Smooth muscle cell (in vitro differentiated cells): ENCODE measurements at regions not wholly inside any gene's neighbourhood (a gene's known extent, or its start where the extent isn't known, plus 50 kb on each side); places are given as distances from the start of the nearest gene placed in this dataset.
A peak's percentile ranks its signal among the peaks of the same experiment; 100 is the strongest.

ENCODE experiments used
- DNase-seq: peaks from one replicate; lab custom pipeline; 2025; ENCODE audit not compliant: unreplicated experiment; lab: John Stamatoyannopoulos, UW
- H2AFZ ChIP-seq: fragments of 200-600 bp; sonication (generic); 2 replicates; pipeline ENCODE4 v1.6.0; 2016; ENCODE audit warnings: antibody characterized with exemption, low read depth, mild to moderate bottlenecking
- H3F3A ChIP-seq: fragments of 200-600 bp; sonication (generic); 2 replicates; pipeline ENCODE4 v1.6.0; 2017; ENCODE audit warnings: antibody characterized with exemption, low read depth
- H3K27ac ChIP-seq: fragments of 200-600 bp; sonication (generic); 2 replicates; pipeline ENCODE4 v1.5.1; 2016; ENCODE audit warnings: low read depth, mild to moderate bottlenecking
- H3K27me3 ChIP-seq: fragments of 200-600 bp; sonication (generic); 2 replicates; pipeline ENCODE4 v1.6.1; 2016; ENCODE audit warnings: low read depth, mild to moderate bottlenecking
- H3K36me3 ChIP-seq: fragments of 200-600 bp; sonication (generic); 2 replicates; pipeline ENCODE4 v1.5.1; 2016; ENCODE audit warnings: low read depth
- H3K4me1 ChIP-seq: fragments of 200-600 bp; sonication (generic); 2 replicates; pipeline ENCODE4 v1.5.1; 2016; ENCODE audit warnings: low read depth
- H3K4me2 ChIP-seq: fragments of 200-600 bp; sonication (generic); 2 replicates; pipeline ENCODE4 v1.6.0; 2016; ENCODE audit warnings: mild to moderate bottlenecking
- H3K4me3 ChIP-seq: fragments of 200-600 bp; sonication (generic); 2 replicates; pipeline ENCODE4 v1.5.1; 2016; ENCODE audit warnings: mild to moderate bottlenecking
- H3K79me2 ChIP-seq: fragments of 200-600 bp; sonication (generic); 2 replicates; pipeline ENCODE4 v1.6.0; 2016; ENCODE audit warnings: low read depth, mild to moderate bottlenecking
- H3K9ac ChIP-seq: fragments of 200-600 bp; sonication (generic); 2 replicates; pipeline ENCODE4 v1.6.0; 2016; ENCODE audit warnings: low read depth
- H3K9me3 ChIP-seq: fragments of 200-600 bp; sonication (generic); replicated peaks from 2 replicates; pipeline ENCODE4 v1.5.1; 2016; ENCODE audit warnings: low read depth
- H4K20me1 ChIP-seq: fragments of 200-600 bp; sonication (generic); 2 replicates; pipeline ENCODE4 v1.6.0; 2016; ENCODE audit warnings: low read depth
- WGBS: methylation state at CpG from one replicate; pipeline ENCODE4 v1.1.7; 2016; ENCODE audit warnings: low lambda C conversion rate; 5-methylcytosine and 5-hydroxymethylcytosine counted together
- TF ChIP-seq, protein P1 (sequence below): fragments of 200-600 bp; sonication (generic); IDR thresholded peaks from 2 replicates; pipeline ENCODE4 v1.5.1; 2017; ENCODE audit warnings: borderline replicate concordance, mild to moderate bottlenecking, antibody characterized with exemption; ENCODE audit not compliant: insufficient read depth, poor library complexity, severe bottlenecking

DNA sequence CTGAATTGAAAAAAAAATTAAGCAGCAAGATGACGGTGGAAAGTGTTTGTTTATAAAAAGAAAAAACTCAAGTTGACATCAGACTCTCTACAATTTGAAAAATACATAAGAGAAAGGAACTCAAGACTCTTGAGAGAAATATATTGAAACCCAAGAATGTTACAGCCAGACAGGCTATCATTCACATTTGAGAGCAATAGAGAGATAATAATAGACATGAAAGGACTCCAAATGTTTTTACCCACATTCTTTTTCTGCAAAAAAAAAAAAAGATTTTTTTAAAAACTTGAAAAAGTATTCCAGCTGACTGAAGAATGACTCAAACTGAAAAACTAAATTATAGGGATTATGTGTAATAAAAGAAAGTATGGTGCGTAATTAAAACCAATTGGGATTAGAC lies 532.4 kb downstream of the INHBA start:
- peaks cover under 1% of the 10 kb centered on the region for H3K4me1 ChIP-seq
- no peak overlapping the region for H3K4me2 ChIP-seq
- H3K27me3 ChIP-seq, result no peaks in the 10 kb centered on the region
- TF ChIP-seq, protein P1, sequence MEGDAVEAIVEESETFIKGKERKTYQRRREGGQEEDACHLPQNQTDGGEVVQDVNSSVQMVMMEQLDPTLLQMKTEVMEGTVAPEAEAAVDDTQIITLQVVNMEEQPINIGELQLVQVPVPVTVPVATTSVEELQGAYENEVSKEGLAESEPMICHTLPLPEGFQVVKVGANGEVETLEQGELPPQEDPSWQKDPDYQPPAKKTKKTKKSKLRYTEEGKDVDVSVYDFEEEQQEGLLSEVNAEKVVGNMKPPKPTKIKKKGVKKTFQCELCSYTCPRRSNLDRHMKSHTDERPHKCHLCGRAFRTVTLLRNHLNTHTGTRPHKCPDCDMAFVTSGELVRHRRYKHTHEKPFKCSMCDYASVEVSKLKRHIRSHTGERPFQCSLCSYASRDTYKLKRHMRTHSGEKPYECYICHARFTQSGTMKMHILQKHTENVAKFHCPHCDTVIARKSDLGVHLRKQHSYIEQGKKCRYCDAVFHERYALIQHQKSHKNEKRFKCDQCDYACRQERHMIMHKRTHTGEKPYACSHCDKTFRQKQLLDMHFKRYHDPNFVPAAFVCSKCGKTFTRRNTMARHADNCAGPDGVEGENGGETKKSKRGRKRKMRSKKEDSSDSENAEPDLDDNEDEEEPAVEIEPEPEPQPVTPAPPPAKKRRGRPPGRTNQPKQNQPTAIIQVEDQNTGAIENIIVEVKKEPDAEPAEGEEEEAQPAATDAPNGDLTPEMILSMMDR, result no peak
- H3K27ac ChIP-seq, result no peak overlapping the region
- H3K9me3 ChIP-seq, result no peaks in the 10 kb centered on the region
- WGBS, result 65% methylated on average over 2 of the region's 2 CpGs
- no peak overlapping the region for H3K9ac ChIP-seq
- no peaks in the 10 kb centered on the region for H4K20me1 ChIP-seq
- H2AFZ ChIP-seq, result no peak overlapping the region
- no peaks in the 10 kb centered on the region for H3K79me2 ChIP-seq
- no peak overlapping the region for H3K4me3 ChIP-seq
- no peaks in the 10 kb centered on the region for H3F3A ChIP-seq
- H3K36me3 ChIP-seq, result no peaks in the 10 kb centered on the region
- DNase-seq, result no peak

DNA sequence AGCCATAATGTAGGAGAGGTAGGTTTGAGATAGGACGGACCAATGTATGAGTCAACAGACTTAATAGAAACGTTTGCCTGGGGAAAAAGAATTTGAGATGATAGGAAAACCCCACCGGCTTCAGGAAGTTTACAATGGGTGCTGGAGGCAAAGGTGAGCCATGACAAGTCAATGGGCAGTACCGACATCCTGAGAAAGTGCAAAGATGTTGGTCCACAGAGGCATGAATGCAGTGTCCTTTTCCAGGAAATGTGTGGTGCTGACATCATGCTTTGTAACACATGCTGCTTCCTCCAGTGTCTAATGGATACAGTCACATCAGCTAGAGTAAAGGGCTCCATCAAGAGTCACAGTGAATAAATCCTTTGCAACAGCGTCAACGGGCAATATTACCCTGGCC lies 533.6 kb downstream of the INHBA start:
- H3K79me2 ChIP-seq, result no peaks in the 10 kb centered on the region
- DNase-seq, result no peak
- 85% methylated on average over 6 of the region's 6 CpGs for WGBS
- no peaks in the 10 kb centered on the region for H3K27me3 ChIP-seq
- H3K36me3 ChIP-seq, result no peaks in the 10 kb centered on the region
- no peaks in the 10 kb centered on the region for H3F3A ChIP-seq
- TF ChIP-seq, protein P1, result no peak
- H4K20me1 ChIP-seq, result no peaks in the 10 kb centered on the region
- no peak overlapping the region for H3K4me3 ChIP-seq
- no peaks in the 10 kb centered on the region for H3K9me3 ChIP-seq
- no peak overlapping the region for H3K9ac ChIP-seq
- peaks cover 10% of the 10 kb centered on the region for H3K4me1 ChIP-seq
- H3K27ac ChIP-seq, result no peak overlapping the region
- H3K4me2 ChIP-seq, result no peak overlapping the region
- no peak overlapping the region for H2AFZ ChIP-seq

DNA sequence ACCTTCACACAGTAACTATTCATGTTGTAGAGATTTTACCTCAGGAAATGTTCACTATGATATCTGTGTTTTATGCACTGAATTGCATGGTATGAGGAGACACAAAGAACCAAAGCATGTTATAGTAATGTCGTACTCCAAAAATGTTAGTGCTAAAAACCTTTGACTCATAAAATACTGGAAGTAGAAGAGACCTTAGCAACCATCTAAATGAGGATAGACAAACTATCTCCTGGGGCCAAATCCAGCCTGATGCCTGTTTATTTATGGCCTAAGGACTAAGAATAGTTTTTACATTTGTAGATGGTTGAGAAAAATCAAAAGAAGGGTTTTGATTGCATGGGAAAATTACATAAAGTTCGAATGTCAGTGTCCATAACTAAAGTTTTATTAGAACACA lies 535.1 kb downstream of the INHBA start:
- Histone ChIP-seq H3K9ac (no peak overlapping the region), H4K20me1 (no peaks in the 10 kb centered on the region), H3K9me3 (no peaks in the 10 kb centered on the region), H3K36me3 (no peaks in the 10 kb centered on the region), H3K27me3 (no peaks in the 10 kb centered on the region), H3F3A (no peaks in the 10 kb centered on the region), H3K27ac (no peak overlapping the region), H3K4me1 (peaks cover 19% of the 10 kb centered on the region), H3K4me3 (no peak overlapping the region), H3K79me2 (no peaks in the 10 kb centered on the region), H3K4me2 (no peak overlapping the region), H2AFZ (no peak overlapping the region)
- DNase-seq, result no peak
- 66% methylated on average over 2 of the region's 2 CpGs for WGBS
- TF ChIP-seq, protein P1, result no peak

DNA sequence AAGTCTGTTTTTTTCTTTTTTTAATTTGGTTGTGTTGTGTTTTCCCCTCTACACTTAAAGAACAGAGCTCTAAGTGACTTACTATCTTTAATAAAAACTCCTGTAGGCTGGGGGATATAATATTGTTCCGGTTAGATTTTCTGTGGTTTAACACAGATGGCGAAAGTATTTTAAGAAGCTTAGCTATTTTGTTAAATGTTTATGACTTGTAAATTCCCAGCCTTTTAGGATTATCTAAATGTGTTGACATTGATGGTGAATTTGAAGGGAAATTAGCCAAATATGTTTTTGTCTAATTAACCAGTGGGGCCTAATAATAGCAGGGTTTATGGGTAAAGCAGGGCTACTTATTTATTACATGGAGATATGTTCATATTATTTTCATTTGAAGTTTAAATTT lies 538.5 kb downstream of the INHBA start:
- peaks cover 4% of the 10 kb centered on the region for H3K9me3 ChIP-seq
- no peaks in the 10 kb centered on the region for H3K27me3 ChIP-seq
- H2AFZ ChIP-seq, result no peak overlapping the region
- TF ChIP-seq, protein P1, result no peak
- no peaks in the 10 kb centered on the region for H3K79me2 ChIP-seq
- H3K27ac ChIP-seq, result peak overlapping the region; percentile 83
- H3K4me1 ChIP-seq, result peaks cover 19% of the 10 kb centered on the region
- H4K20me1 ChIP-seq, result no peaks in the 10 kb centered on the region
- H3F3A ChIP-seq, result no peaks in the 10 kb centered on the region
- no peak overlapping the region for H3K4me3 ChIP-seq
- no peak overlapping the region for H3K9ac ChIP-seq
- 2% methylated on average over 2 of the region's 2 CpGs for WGBS
- H3K4me2 ChIP-seq, result peak overlapping the region; percentile 50
- peaks cover 2% of the 10 kb centered on the region for H3K36me3 ChIP-seq
- DNase-seq, result no peak
